GM10266 (cell line): ENCODE measurements at regions not wholly inside any gene's neighbourhood (a gene's known extent, or its start where the extent isn't known, plus 50 kb on each side); places are given as distances from the start of the nearest gene placed in this dataset.

Experiments
- DNase-seq: peaks from one replicate; pipeline ENCODE4 v3.0.0; 2012; ENCODE audit errors: extremely low spot score
- CTCF ChIP-seq: IDR thresholded peaks from 2 replicates; pipeline ENCODE4 v1.5.1; 2012; ENCODE audit warnings: mild to moderate bottlenecking, low read depth; ENCODE audit not compliant: control insufficient read depth, insufficient read depth; ENCODE audit errors: missing control alignments

GRCh38 chr4:122203407-122203806 is 51.3 kb downstream of the BLTP1 start:
- TF ChIP-seq CTCF = no peak
- DNase-seq = no peak

GRCh38 chr4:122205687-122206086 is 53.6 kb downstream of the BLTP1 start:
- TF ChIP-seq CTCF = peak; percentile 19
- DNase-seq = no peak

GRCh38 chr4:122212880-122213279 is 60.7 kb downstream of the BLTP1 start:
- no peak for DNase-seq
- no peak for TF ChIP-seq CTCF

GRCh38 chr4:122218762-122219161 is 66.6 kb downstream of the BLTP1 start:
- no peak for DNase-seq
- TF ChIP-seq CTCF = no peak

GRCh38 chr4:122219356-122219755 is 67.2 kb downstream of the BLTP1 start:
- TF ChIP-seq CTCF = no peak
- DNase-seq = no peak

DNA sequence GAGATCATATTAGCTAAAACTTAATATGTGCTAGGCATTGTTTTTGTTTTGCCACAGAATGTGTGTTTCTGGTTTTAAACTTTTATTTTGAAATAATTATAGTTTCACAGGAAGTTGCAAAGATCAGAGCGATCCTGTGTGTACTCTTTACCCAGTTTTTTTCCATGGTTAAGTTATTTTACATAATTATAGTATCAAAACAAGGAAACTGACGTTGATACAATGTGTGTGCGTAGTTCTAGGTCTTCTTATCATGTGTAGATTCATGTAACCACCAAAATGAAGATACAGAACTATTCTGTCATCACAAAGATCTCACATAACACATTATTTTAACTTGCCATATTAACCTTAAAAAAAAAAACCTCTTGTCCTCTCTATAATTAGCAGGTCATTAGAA is 69.2 kb downstream of the BLTP1 start:
- no peak for DNase-seq
- no peak for TF ChIP-seq CTCF

- peak; percentile 35 for TF ChIP-seq CTCF
- DNase-seq = peak; percentile 6
Observed at GRCh38 chr4:122224348-122224747, 72.2 kb downstream of the BLTP1 start.
